ENCODE measurements at regions not wholly inside any gene's neighbourhood (a gene's known extent, or its start where the extent isn't known, plus 50 kb on each side); places are given as distances from the start of the nearest gene placed in this dataset.

- DNase-seq (ENCODE audit: extremely low read depth in 1 of 2, low read depth in 1 of 2): no peak
These were observed 811.2 kb downstream of the TYW1 start for GRCh38 chr7:67807826-67808225.

GRCh38 chr7:67809586-67809985 lies 813.0 kb downstream of the TYW1 start:
- no peak for DNase-seq (ENCODE audit: extremely low read depth in 1 of 2, low read depth in 1 of 2)

GRCh38 chr7:67813621-67814292 lies 817.1 kb downstream of the TYW1 start:
- DNase-seq (ENCODE audit: extremely low read depth in 1 of 2, low read depth in 1 of 2): no peak

GRCh38 chr7:67817481-67817880 lies 820.8 kb downstream of the TYW1 start:
- DNase-seq (ENCODE audit: extremely low read depth in 1 of 2, low read depth in 1 of 2): no peak

GRCh38 chr7:67821116-67821515 lies 824.5 kb downstream of the TYW1 start:
- DNase-seq (ENCODE audit: extremely low read depth in 1 of 2, low read depth in 1 of 2): no peak

GRCh38 chr7:67823345-67823744 lies 826.7 kb downstream of the TYW1 start:
- no peak for DNase-seq (ENCODE audit: extremely low read depth in 1 of 2, low read depth in 1 of 2)

DNA sequence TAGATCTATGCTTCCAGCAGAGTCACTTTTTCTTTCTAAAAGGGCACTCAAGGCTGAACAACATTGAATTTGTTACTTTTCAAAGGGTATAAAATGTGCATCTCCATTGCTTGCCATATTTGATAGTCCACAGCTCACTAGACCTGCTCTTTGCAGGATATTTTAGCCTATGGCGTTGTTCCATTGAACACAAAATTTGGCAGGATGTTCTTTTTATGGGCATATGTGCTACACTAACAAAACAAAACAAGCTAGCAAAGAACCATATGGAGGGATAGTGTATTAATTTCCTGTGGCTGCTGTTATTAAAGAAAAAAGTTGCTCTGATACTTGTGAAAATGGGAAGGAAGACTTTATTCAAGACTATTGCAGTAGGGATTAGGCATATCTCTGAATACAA lies 828.7 kb downstream of the TYW1 start:
- no peak for DNase-seq (ENCODE audit: extremely low read depth in 1 of 2, low read depth in 1 of 2)

- DNase-seq (ENCODE audit: extremely low read depth in 1 of 2, low read depth in 1 of 2): no peak
These were observed 845.3 kb downstream of the TYW1 start for GRCh38 chr7:67841896-67842295.

DNA sequence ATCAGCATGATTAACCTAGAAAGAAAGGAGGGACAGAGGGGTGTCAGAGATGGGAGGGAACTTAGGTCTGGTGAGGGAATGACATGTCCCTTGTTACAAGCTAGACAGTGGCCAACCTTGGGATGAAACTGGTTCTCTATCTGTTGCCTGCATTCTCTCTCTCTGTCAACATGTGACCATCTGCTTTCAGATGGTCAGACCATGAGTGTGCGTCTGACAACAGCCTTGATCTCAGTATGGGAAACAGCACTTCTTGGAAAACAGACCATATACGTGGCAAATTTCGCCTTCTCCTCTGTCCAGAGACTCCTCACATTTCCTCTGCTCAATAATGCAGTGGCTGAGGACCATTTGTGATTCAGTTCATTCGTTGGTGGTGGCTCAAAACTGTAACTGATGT lies 845.9 kb downstream of the TYW1 start:
- DNase-seq (ENCODE audit: extremely low read depth in 1 of 2, low read depth in 1 of 2): no peak

DNA sequence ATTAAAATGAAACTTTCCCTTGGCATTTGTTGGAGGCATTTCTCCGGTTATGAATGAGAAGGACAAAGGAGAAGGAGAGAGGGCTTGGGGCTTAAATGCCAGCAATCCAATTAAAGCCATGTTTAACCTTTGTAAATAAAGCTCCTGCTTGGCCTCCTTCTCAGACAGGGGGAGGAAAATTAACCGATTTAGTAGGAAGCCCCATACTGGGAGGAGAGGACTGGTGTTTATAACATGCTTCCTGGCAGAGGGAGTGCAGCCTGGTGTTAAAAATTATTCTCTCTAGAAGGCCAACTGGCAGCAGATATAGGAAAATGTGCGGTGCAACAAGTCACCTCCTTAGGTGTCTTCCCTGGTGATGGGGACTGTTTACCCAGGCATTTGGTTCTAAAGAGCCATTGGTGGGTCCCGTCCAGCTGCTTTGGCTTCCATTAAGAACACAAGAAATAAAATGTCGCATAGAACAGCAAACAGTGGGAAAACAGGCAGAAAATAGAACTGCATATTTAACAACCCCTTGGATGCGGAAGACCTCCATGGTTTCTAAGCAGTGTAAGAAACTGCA lies 846.5 kb downstream of the TYW1 start:
- no peak for DNase-seq (ENCODE audit: extremely low read depth in 1 of 2, low read depth in 1 of 2)

DNA sequence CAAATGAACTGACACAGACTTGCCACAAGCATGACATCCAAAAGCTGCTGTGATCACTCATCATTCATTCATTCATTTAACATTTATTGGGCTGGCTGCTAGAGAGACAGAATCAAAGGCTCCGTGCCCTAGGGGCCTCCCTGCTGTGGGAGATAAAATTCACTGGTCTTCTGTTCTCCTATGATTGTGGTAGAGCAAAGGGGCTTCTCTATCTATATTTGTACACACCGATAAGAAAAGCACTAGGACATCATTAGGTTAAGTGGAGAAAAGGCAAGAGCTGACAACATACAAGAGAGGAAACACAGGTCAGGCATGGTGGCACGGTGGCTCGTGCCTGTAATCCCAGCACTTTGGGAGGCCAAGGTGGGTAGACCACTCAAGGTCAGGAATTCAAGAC lies 847.0 kb downstream of the TYW1 start:
- no peak for DNase-seq (ENCODE audit: extremely low read depth in 1 of 2, low read depth in 1 of 2)

GRCh38 chr7:67847092-67847787 lies 850.6 kb downstream of the TYW1 start:
- no peak for DNase-seq (ENCODE audit: extremely low read depth in 1 of 2, low read depth in 1 of 2)

GRCh38 chr7:67854221-67855178 lies 857.9 kb downstream of the TYW1 start:
- no peak for DNase-seq (ENCODE audit: extremely low read depth in 1 of 2, low read depth in 1 of 2)

GRCh38 chr7:67855322-67855721 lies 858.7 kb downstream of the TYW1 start:
- DNase-seq (ENCODE audit: extremely low read depth in 1 of 2, low read depth in 1 of 2): no peak

- DNase-seq (ENCODE audit: extremely low read depth in 1 of 2, low read depth in 1 of 2): no peak
These were observed 859.4 kb downstream of the TYW1 start for GRCh38 chr7:67856046-67856445.

GRCh38 chr7:67857698-67858097 lies 861.1 kb downstream of the TYW1 start:
- DNase-seq (ENCODE audit: extremely low read depth in 1 of 2, low read depth in 1 of 2): no peak

GRCh38 chr7:67858931-67859330 lies 862.3 kb downstream of the TYW1 start:
- no peak for DNase-seq (ENCODE audit: extremely low read depth in 1 of 2, low read depth in 1 of 2)

GRCh38 chr7:67863911-67864310 lies 867.3 kb downstream of the TYW1 start:
- DNase-seq (ENCODE audit: extremely low read depth in 1 of 2, low read depth in 1 of 2): no peak

- DNase-seq (ENCODE audit: extremely low read depth in 1 of 2, low read depth in 1 of 2): no peak
These were observed 869.4 kb downstream of the TYW1 start for GRCh38 chr7:67866054-67866453.

GRCh38 chr7:67866812-67867211 lies 870.2 kb downstream of the TYW1 start:
- DNase-seq (ENCODE audit: extremely low read depth in 1 of 2, low read depth in 1 of 2): no peak

GRCh38 chr7:67870396-67870795 lies 873.8 kb downstream of the TYW1 start:
- no peak for DNase-seq (ENCODE audit: extremely low read depth in 1 of 2, low read depth in 1 of 2)
